GM19397 (cell line): ENCODE measurements at regions not wholly inside any gene's neighbourhood (a gene's known extent, or its start where the extent isn't known, plus 50 kb on each side); places are given as distances from the start of the nearest gene placed in this dataset.

ENCODE experiments used
- ATAC-seq: cut with Tn5 transposase; IDR thresholded peaks from one replicate; pipeline ENCODE4 v1.9.1; 2021; ENCODE audit warnings: mild to moderate bottlenecking, moderate library complexity; ENCODE audit not compliant: unreplicated experiment

- no peak for ATAC-seq
Measured at GRCh38 chr7:36002900-36003299, 150.2 kb upstream of the EEPD1 start.

- no peak for ATAC-seq
Measured at GRCh38 chr7:36003343-36003742, 149.7 kb upstream of the EEPD1 start.

GRCh38 chr7:36005293-36005692 is 147.8 kb upstream of the EEPD1 start:
- no peak for ATAC-seq

GRCh38 chr7:36005876-36006275 is 147.2 kb upstream of the EEPD1 start:
- ATAC-seq, result no peak

GRCh38 chr7:36006636-36007229 is 146.3 kb upstream of the EEPD1 start:
- ATAC-seq, result no peak

GRCh38 chr7:36010656-36011587 is 142.1 kb upstream of the EEPD1 start:
- no peak for ATAC-seq

- ATAC-seq, result no peak
Measured at GRCh38 chr7:36011588-36011965, 141.5 kb upstream of the EEPD1 start.

- ATAC-seq, result no peak
Measured at GRCh38 chr7:36013246-36014014, 139.6 kb upstream of the EEPD1 start.

GRCh38 chr7:36014961-36015360 is 138.1 kb upstream of the EEPD1 start:
- no peak for ATAC-seq

- ATAC-seq, result no peak
Measured at GRCh38 chr7:36015733-36016132, 137.3 kb upstream of the EEPD1 start.

- ATAC-seq, result no peak
Measured at GRCh38 chr7:36016648-36017047, 136.4 kb upstream of the EEPD1 start.

- no peak for ATAC-seq
Measured at GRCh38 chr7:36017111-36017510, 135.9 kb upstream of the EEPD1 start.

- ATAC-seq, result no peak
Measured at GRCh38 chr7:36018816-36019484, 134.1 kb upstream of the EEPD1 start.

- ATAC-seq, result no peak
Measured at GRCh38 chr7:36019538-36019937, 133.5 kb upstream of the EEPD1 start.

- ATAC-seq, result no peak
Measured at GRCh38 chr7:36019980-36020379, 133.1 kb upstream of the EEPD1 start.

- ATAC-seq, result no peak
Measured at GRCh38 chr7:36021367-36021766, 131.7 kb upstream of the EEPD1 start.

- no peak for ATAC-seq
Measured at GRCh38 chr7:36021917-36022550, 131.0 kb upstream of the EEPD1 start.

GRCh38 chr7:36023033-36023560 is 130.0 kb upstream of the EEPD1 start:
- no peak for ATAC-seq

GRCh38 chr7:36025190-36025589 is 127.9 kb upstream of the EEPD1 start:
- ATAC-seq, result no peak

GRCh38 chr7:36029311-36029710 is 123.7 kb upstream of the EEPD1 start:
- no peak for ATAC-seq
